C1 segment of cervical spinal cord (tissue), 14 donors: ENCODE measurements at regions not wholly inside any gene's neighbourhood (a gene's known extent, or its start where the extent isn't known, plus 50 kb on each side); places are given as distances from the start of the nearest gene placed in this dataset.
"Not testable (repeated sequence)": the region's sequence is repeated elsewhere in the genome, so short reads cannot be mapped to it uniquely, and the experiment has no call there.

Experiments used
- DNase-seq, 14 donors: peaks; one replicate each; lab custom pipeline; 2025; lab: John Stamatoyannopoulos, UW

DNA sequence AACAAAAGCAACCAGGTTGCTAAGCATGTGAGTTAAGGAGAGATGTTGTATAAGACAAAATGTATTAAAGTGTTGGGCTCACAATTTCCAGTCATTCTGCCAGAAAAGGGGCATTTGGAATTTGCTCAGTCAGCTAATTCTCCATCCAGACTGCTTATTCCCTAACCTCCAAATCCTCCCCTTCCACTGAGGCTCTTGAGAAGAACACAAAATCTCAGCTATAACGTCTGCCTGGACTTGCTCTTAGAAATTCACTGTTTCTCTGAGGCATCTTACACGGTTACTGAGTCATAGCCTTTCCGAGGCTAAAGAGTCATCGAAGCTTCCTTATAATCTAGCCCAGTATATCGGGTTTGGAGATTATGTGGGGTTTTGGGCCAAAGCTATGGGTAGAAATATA lies 548.2 kb upstream of the ADGRL4 start:
- no peak for DNase-seq

GRCh38 chr1:79551321-79551720 lies 544.8 kb upstream of the ADGRL4 start:
- DNase-seq: no peak

DNA sequence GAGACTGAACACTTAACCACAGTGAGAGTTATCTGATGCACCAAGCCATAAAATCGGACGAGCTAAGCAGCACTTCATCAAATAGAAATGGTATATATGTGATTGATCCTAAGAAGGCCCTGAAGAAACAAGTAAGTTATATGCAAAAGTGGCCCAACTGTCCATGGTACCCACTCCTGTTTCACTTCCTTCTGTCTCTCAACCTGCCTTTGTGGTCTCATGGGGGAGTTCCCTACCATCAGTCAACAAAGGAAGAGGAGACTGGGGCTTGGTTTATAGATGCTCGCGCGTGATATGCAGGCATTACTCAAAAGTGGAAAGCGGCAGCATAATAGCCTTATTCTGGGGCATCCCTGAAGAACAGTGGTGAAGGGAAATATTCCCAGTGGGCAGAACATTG lies 543.9 kb upstream of the ADGRL4 start:
- no peak for DNase-seq

DNA sequence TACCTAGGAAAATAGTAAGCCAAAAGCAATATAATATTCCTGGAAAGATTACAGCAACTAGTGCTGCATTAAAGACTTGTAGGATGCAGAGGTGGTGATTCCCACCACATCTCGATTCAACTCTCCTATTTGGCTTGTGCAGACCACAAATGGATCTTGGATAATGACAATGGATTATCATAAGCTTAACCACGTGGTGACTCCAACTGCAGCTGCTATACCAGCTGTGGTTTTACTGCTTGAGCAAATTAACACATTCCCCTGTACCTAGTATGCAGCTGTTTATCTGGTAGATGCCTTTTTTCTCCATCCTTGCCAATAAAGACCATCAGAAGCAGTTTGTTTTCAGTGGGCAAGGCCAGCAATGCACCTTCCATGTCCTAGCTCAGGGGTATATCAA lies 542.7 kb upstream of the ADGRL4 start:
- no peak for DNase-seq

DNA sequence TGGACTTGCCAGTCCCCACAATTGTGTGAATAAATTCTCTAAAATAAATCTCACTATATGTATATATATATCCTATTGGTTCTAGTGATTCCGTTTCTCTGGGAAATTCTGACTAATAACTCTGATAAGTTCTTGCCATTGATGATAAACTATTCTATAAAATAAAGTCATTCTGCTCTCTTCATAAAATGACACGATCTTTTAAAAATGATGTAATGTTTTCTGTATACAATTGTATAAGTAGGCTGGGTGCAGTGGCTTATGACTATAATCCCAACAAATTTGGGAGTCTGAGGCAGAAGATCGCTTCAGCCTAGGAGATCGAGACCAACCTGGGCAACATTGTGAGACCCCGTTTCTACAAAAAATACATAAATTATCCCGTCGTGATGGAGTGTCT lies 541.0 kb upstream of the ADGRL4 start:
- DNase-seq: no peak

GRCh38 chr1:79543394-79543793 lies 536.9 kb upstream of the ADGRL4 start:
- DNase-seq: no peak

DNA sequence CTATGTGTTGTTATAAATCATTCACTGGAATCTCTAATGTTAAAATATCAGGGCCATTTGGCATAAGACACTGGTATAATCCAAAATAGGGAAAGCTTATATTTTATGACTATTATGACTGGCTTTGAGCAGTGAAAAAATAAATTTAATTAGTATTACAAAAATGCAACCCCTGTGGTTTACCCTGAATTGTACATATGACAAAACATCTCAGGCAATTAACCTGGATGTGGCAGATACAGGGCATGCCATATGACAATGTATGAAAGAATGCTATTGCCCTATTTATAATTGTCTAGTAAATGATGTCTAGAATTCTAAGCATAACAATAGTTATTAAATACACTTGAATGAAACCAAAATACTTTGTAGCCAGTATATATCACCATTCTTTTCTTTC lies 532.5 kb upstream of the ADGRL4 start:
- no peak for DNase-seq

- no peak for DNase-seq
Measured at GRCh38 chr1:79532555-79532954, 526.0 kb upstream of the ADGRL4 start.

DNA sequence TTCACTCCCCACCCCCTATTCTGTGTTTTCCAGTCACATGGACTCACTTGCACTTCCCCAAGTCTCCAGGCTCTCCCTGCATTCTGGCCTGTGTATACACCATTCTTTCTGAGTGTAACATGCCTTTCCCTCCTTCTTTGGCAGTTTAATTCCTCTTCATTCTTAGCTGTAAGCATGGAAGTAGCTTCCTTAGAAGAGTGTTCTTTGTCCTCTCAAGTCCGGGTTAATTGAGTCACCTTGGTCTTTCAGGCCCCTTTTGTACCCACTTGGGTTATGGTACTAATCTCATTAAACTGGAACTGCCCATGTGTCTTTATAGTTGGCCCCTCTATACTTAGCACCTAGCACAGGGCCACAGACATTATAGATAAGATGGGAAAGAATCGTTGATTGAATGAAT lies 525.3 kb upstream of the ADGRL4 start:
- no peak for DNase-seq

GRCh38 chr1:79530476-79530875 lies 523.9 kb upstream of the ADGRL4 start:
- DNase-seq: no peak

DNA sequence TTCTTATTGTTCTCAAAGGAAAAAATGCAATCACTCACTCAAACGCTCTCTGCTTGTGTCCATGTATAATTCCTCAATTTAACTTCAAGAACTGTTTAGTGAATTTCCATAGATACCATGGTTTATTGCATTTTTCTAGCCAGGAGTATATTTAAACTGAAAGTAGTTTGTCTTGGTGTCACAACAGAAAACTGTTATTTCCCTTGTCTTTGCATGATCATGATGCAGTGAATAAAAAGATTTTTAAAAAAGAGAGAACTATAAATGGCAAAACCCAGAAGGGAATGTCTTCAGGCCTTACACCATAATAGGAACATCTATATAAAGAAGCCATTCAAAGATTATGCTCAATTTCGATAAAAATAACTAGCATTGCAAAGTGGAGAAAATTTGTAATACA lies 523.5 kb upstream of the ADGRL4 start:
- DNase-seq: no peak

DNA sequence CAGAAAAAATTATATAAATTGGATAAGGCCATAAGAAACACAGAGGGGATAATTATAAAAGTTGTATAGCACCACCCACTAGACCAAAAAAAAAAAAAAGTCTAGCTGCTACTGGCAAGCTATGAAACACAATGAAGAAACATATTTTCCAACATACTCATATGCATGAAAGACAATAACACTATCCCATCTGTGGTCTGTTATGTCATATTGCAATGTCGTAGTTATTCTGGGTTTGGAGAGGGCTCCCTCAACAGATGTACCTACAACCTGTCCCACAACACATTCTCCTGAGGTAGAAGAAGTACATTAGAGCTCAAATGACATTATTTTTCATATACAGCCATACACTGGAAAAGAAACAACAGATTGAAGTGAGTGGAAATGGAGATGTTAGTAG lies 517.6 kb upstream of the ADGRL4 start:
- DNase-seq: no peak

DNA sequence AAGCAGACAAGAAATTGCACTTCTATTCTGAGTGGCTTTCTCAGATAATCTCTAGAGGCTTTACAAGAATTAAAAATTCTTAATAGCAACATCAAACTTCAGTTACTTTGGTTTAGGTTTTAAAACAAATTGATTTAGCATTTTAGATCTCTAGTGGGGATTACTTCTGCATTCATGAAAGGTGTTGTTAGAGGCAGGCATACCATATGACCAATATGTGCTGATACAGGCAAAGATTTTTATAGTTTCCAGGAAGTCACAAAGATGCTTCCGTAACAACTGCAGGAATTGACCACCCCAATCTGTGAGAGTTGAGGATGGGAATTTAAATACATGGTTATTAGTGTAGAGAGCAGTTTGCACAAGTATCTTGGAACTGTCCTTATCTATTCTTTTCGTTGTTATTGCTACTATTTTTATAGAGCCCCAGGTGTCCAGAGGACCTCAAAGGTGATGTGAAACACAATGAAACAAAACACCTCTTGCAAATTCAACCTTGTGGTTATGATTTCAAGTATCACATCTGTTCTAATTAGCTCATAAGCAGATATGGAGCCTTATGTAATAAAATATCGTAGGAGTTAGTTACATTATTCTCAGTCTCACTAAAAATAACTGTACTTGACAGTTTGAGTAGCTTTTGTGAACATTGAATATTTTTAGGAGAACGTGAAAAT lies 512.7 kb upstream of the ADGRL4 start:
- DNase-seq: no peak

GRCh38 chr1:79517470-79518224 lies 511.1 kb upstream of the ADGRL4 start:
- DNase-seq: no peak

DNA sequence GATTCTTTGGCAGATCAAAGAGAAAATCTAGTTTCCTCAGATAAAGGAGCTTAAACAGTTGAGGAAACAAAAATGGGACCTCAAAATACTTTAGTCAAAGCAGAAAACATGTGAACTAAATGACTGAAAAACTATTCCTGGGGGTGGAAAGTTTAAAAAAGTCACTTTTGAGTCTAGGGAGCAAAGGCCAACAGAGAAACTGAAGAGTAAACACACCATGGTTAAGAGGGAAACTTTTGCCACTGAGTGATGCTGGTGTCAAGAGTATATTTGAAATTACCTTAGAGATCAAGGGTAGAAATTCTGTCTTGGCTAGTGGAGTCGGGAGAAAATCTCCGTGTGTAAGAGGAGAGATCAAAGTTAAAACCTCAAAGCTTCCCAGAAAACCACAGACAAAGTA lies 501.2 kb upstream of the ADGRL4 start:
- no peak for DNase-seq

DNA sequence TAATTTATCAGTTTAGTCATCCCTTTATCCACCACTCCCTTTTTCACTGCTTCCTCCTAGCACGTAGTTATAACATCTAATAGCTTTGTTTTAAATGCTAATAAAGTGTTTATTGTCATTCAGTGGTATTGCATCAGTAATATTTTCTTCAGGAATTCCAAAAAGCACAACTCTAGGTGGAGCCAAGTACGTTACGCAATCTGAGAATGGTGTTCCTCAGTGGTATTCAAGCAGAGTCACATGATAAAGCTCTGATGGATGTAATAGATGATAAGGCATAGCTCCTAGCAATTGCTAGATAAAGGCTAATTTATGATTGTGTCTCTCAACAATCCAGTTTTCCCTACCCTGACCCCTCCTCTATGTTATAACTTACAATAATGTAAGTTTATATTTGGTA lies 494.6 kb upstream of the ADGRL4 start:
- DNase-seq: no peak

DNA sequence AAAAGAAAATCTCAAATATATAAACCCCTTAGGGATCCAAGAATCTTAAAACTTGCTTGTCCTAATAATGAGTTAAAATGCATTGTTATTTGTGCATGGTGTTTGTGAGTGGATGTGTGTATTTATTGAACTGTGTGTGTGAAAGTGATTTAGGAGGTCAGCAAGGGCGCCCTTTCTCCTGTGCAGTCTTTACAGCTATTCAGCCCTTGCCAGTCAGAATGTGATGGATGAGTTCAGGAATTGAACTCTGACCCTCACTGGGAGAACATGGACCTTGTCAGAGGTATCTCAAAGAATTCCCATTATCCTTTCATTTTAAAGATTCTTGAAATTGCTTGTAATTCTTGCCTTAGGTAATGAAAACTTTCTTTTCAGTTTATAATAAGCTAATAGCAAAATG lies 493.0 kb upstream of the ADGRL4 start:
- no peak for DNase-seq

DNA sequence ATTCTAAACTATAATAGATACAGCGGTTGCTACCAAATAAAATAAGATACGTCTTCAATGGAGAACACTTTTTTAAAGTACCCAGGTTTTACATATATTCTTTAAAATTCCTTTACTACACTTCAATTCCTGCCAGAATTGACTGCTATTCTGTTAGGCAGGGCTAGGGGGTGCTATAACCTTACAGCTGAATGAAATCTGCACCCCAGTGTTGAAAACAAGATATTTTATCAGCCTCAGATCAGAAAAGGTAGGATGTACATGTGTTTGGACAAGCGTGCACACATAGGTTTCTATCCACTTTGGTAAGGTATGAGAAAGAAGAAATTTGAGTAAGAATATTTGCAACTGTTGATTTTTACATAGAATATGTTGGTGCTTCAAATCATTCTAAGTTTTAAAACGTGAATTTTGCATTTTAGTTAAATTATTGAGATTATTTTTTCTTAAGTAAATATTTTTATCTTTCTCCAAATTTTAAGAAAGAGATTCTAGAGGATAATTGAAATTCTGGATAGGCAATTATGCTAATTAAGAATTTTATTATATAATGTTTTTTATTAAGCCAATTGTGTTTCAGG lies 490.8 kb upstream of the ADGRL4 start:
- no peak for DNase-seq

GRCh38 chr1:79496129-79496528 lies 489.6 kb upstream of the ADGRL4 start:
- no peak for DNase-seq

GRCh38 chr1:79493702-79494101 lies 487.2 kb upstream of the ADGRL4 start:
- DNase-seq: not testable (repeated sequence)

DNA sequence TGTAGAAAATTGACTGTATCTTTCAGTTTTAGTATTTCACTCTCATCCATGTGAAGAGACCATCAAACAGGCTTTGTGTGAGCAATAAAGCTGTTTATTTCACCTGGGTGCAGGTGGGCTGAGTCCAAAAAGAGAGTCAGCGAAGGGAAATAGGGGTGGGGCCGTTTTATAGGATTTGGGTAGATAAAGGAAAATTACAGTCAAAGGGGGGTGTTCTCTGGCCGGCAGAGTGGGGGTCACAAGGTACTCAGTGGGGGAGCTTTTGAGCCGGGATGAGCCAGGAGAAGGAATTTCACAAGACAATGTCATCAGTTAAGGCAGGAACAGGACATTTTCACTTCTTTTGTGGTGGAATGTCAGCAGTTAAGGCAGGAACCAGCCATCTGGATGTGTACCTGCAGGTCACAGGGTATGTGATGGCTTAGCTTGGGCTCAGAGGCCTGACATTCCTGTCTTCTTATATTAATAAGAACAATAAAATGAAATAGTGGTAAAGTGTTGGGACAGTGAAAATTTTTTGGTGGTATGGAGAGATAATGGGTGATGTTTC lies 482.1 kb upstream of the ADGRL4 start:
- not testable (repeated sequence) for DNase-seq

GRCh38 chr1:79478728-79479373 lies 472.3 kb upstream of the ADGRL4 start:
- no peak for DNase-seq
